ENCODE measurements at regions not wholly inside any gene's neighbourhood (a gene's known extent, or its start where the extent isn't known, plus 50 kb on each side); places are given as distances from the start of the nearest gene placed in this dataset.

- no peak for DNase-seq
These were observed 140.6 kb upstream of the SOX9 start for GRCh38 chr17:71980171-71980570.

GRCh38 chr17:71983828-71984227 is 137.0 kb upstream of the SOX9 start:
- no peak for DNase-seq

GRCh38 chr17:71985111-71986039 is 135.4 kb upstream of the SOX9 start:
- DNase-seq: no peak

- DNase-seq: no peak
These were observed 133.9 kb upstream of the SOX9 start for GRCh38 chr17:71986886-71987285.

GRCh38 chr17:71987634-71988033 is 133.2 kb upstream of the SOX9 start:
- DNase-seq: no peak

GRCh38 chr17:71989117-71989516 is 131.7 kb upstream of the SOX9 start:
- DNase-seq: no peak

GRCh38 chr17:71993363-71993762 is 127.5 kb upstream of the SOX9 start:
- DNase-seq: no peak

GRCh38 chr17:71995590-71995989 is 125.2 kb upstream of the SOX9 start:
- no peak for DNase-seq

GRCh38 chr17:72004011-72004427 is 116.8 kb upstream of the SOX9 start:
- DNase-seq: no peak

GRCh38 chr17:72004611-72005331 is 116.0 kb upstream of the SOX9 start:
- DNase-seq: no peak

- DNase-seq: no peak
These were observed 115.3 kb upstream of the SOX9 start for GRCh38 chr17:72005332-72006163.

GRCh38 chr17:72008236-72008876 is 112.5 kb upstream of the SOX9 start:
- no peak for DNase-seq

- DNase-seq: no peak
These were observed 109.3 kb upstream of the SOX9 start for GRCh38 chr17:72011561-72011960.

GRCh38 chr17:72021417-72022041 is 99.3 kb upstream of the SOX9 start:
- DNase-seq: no peak

- DNase-seq: no peak
These were observed 98.2 kb upstream of the SOX9 start for GRCh38 chr17:72022328-72023275.

- no peak for DNase-seq
These were observed 96.4 kb upstream of the SOX9 start for GRCh38 chr17:72024457-72024856.

- no peak for DNase-seq
These were observed 95.7 kb upstream of the SOX9 start for GRCh38 chr17:72025113-72025512.

- no peak for DNase-seq
These were observed 90.5 kb upstream of the SOX9 start for GRCh38 chr17:72030067-72030899.

GRCh38 chr17:72031219-72031884 is 89.5 kb upstream of the SOX9 start:
- DNase-seq: no peak

Measured in SIG-M5 (cell line).